ENCODE measurements at regions not wholly inside any gene's neighbourhood (a gene's known extent, or its start where the extent isn't known, plus 50 kb on each side); places are given as distances from the start of the nearest gene placed in this dataset.

- DNase-seq: no peak
Observed at GRCh38 chr7:37504801-37505200, 56.1 kb upstream of the ELMO1 start.

- DNase-seq: no peak
Observed at GRCh38 chr7:37505750-37506353, 57.2 kb upstream of the ELMO1 start.

- no peak for DNase-seq
Observed at GRCh38 chr7:37508118-37508517, 59.5 kb upstream of the ELMO1 start.

GRCh38 chr7:37510043-37510634 is 61.5 kb upstream of the ELMO1 start:
- peak; percentile 21 for DNase-seq

GRCh38 chr7:37511915-37512314 is 63.3 kb upstream of the ELMO1 start:
- DNase-seq: no peak

GRCh38 chr7:37514497-37514896 is 65.8 kb upstream of the ELMO1 start:
- no peak for DNase-seq

- no peak for DNase-seq
Observed at GRCh38 chr7:37516664-37517063, 68.0 kb upstream of the ELMO1 start.

- DNase-seq: no peak
Observed at GRCh38 chr7:37518266-37518665, 69.6 kb upstream of the ELMO1 start.

GRCh38 chr7:37524056-37524455 is 75.4 kb upstream of the ELMO1 start:
- no peak for DNase-seq

- no peak for DNase-seq
Observed at GRCh38 chr7:37524797-37525196, 76.1 kb upstream of the ELMO1 start.

GRCh38 chr7:37526623-37527022 is 78.0 kb upstream of the ELMO1 start:
- DNase-seq: no peak

- DNase-seq: no peak
Observed at GRCh38 chr7:37527109-37527508, 78.4 kb upstream of the ELMO1 start.

GRCh38 chr7:37531225-37531624 is 82.6 kb upstream of the ELMO1 start:
- DNase-seq: no peak

GRCh38 chr7:37532636-37533035 is 84.0 kb upstream of the ELMO1 start:
- no peak for DNase-seq

- no peak for DNase-seq
Observed at GRCh38 chr7:37534893-37535610, 86.4 kb upstream of the ELMO1 start.

GRCh38 chr7:37535841-37536240 is 87.2 kb upstream of the ELMO1 start:
- no peak for DNase-seq

GRCh38 chr7:37536706-37537105 is 88.0 kb upstream of the ELMO1 start:
- DNase-seq: no peak

- no peak for DNase-seq
Observed at GRCh38 chr7:37537439-37537838, 88.8 kb upstream of the ELMO1 start.

- DNase-seq: no peak
Observed at GRCh38 chr7:37538945-37539344, 90.3 kb upstream of the ELMO1 start.

GRCh38 chr7:37540917-37541316 is 92.3 kb upstream of the ELMO1 start:
- DNase-seq: no peak

- no peak for DNase-seq
Observed at GRCh38 chr7:37541810-37542443, 93.3 kb upstream of the ELMO1 start.

GRCh38 chr7:37545619-37546534 is 97.2 kb upstream of the ELMO1 start:
- no peak for DNase-seq

- no peak for DNase-seq
Observed at GRCh38 chr7:37546677-37547076, 98.0 kb upstream of the ELMO1 start.

Data from CD4-positive, alpha-beta T cell treated with Interleukin-17A for 4 hours (primary cell).